ENCODE measurements at regions not wholly inside any gene's neighbourhood (a gene's known extent, or its start where the extent isn't known, plus 50 kb on each side); places are given as distances from the start of the nearest gene placed in this dataset.

GRCh38 chr4:179447308-179447707 is 2005.1 kb upstream of the AGA start:
- H3K9me3 ChIP-seq (ENCODE audit: control insufficient read depth, low read depth, low read length): no peaks in the 10 kb centered on the region
- H3K4me3 ChIP-seq (ENCODE audit: low read length): no peak overlapping the region
- no peaks in the 10 kb centered on the region for H3K27me3 ChIP-seq (ENCODE audit: control insufficient read depth, insufficient read depth, low read length)
- H3K27ac ChIP-seq (ENCODE audit: low read length): no peak overlapping the region
- no peaks in the 10 kb centered on the region for H3K36me3 ChIP-seq (ENCODE audit: control insufficient read depth, insufficient read depth, low read length)
- no peaks in the 10 kb centered on the region for H3K4me1 ChIP-seq (ENCODE audit: control insufficient read depth, insufficient read depth, low read length)
- no CpG with 5 or more reads among the region's 2 CpGs for WGBS (ENCODE audit: insufficient coverage, low lambda C conversion rate)
- DNase-seq: no peak

- Histone ChIP-seq H3K9me3 (ENCODE audit: control insufficient read depth, low read depth, low read length) (no peaks in the 10 kb centered on the region), H3K27ac (ENCODE audit: low read length) (no peak overlapping the region), H3K4me3 (ENCODE audit: low read length) (no peak overlapping the region), H3K4me1 (ENCODE audit: control insufficient read depth, insufficient read depth, low read length) (no peaks in the 10 kb centered on the region), H3K27me3 (ENCODE audit: control insufficient read depth, insufficient read depth, low read length) (no peaks in the 10 kb centered on the region), H3K36me3 (ENCODE audit: control insufficient read depth, insufficient read depth, low read length) (no peaks in the 10 kb centered on the region)
- DNase-seq: no peak
- 91% methylated on average over 3 of the region's 8 CpGs for WGBS (ENCODE audit: insufficient coverage, low lambda C conversion rate)
Observed at GRCh38 chr4:179465131-179465797, 2023.0 kb upstream of the AGA start.

- Histone ChIP-seq H3K4me1 (ENCODE audit: control insufficient read depth, insufficient read depth, low read length) (no peaks in the 10 kb centered on the region), H3K27me3 (ENCODE audit: control insufficient read depth, insufficient read depth, low read length) (no peaks in the 10 kb centered on the region), H3K36me3 (ENCODE audit: control insufficient read depth, insufficient read depth, low read length) (no peaks in the 10 kb centered on the region), H3K9me3 (ENCODE audit: control insufficient read depth, low read depth, low read length) (no peaks in the 10 kb centered on the region), H3K4me3 (ENCODE audit: low read length) (no peak overlapping the region), H3K27ac (ENCODE audit: low read length) (no peak overlapping the region)
- 40% methylated on average over 1 of the region's 1 CpG for WGBS (ENCODE audit: insufficient coverage, low lambda C conversion rate)
- DNase-seq: no peak
Observed at GRCh38 chr4:179467878-179468277, 2025.6 kb upstream of the AGA start.

GRCh38 chr4:179472164-179472563 is 2029.9 kb upstream of the AGA start:
- Histone ChIP-seq H3K36me3 (ENCODE audit: control insufficient read depth, insufficient read depth, low read length) (no peaks in the 10 kb centered on the region), H3K9me3 (ENCODE audit: control insufficient read depth, low read depth, low read length) (no peaks in the 10 kb centered on the region), H3K27ac (ENCODE audit: low read length) (no peak overlapping the region), H3K27me3 (ENCODE audit: control insufficient read depth, insufficient read depth, low read length) (no peaks in the 10 kb centered on the region), H3K4me1 (ENCODE audit: control insufficient read depth, insufficient read depth, low read length) (no peaks in the 10 kb centered on the region), H3K4me3 (ENCODE audit: low read length) (no peak overlapping the region)
- DNase-seq: no peak

- Histone ChIP-seq H3K27me3 (ENCODE audit: control insufficient read depth, insufficient read depth, low read length) (no peaks in the 10 kb centered on the region), H3K4me1 (ENCODE audit: control insufficient read depth, insufficient read depth, low read length) (no peaks in the 10 kb centered on the region), H3K9me3 (ENCODE audit: control insufficient read depth, low read depth, low read length) (no peaks in the 10 kb centered on the region), H3K27ac (ENCODE audit: low read length) (no peak overlapping the region), H3K4me3 (ENCODE audit: low read length) (no peak overlapping the region), H3K36me3 (ENCODE audit: control insufficient read depth, insufficient read depth, low read length) (no peaks in the 10 kb centered on the region)
- no peak for DNase-seq
Observed at GRCh38 chr4:179478608-179479007, 2036.4 kb upstream of the AGA start.

GRCh38 chr4:179485781-179486180 is 2043.5 kb upstream of the AGA start:
- Histone ChIP-seq H3K4me3 (ENCODE audit: low read length) (no peak overlapping the region), H3K4me1 (ENCODE audit: control insufficient read depth, insufficient read depth, low read length) (no peaks in the 10 kb centered on the region), H3K27ac (ENCODE audit: low read length) (no peak overlapping the region), H3K9me3 (ENCODE audit: control insufficient read depth, low read depth, low read length) (no peaks in the 10 kb centered on the region), H3K27me3 (ENCODE audit: control insufficient read depth, insufficient read depth, low read length) (no peaks in the 10 kb centered on the region), H3K36me3 (ENCODE audit: control insufficient read depth, insufficient read depth, low read length) (no peaks in the 10 kb centered on the region)
- DNase-seq: no peak
- no CpG with 5 or more reads among the region's 3 CpGs for WGBS (ENCODE audit: insufficient coverage, low lambda C conversion rate)

GRCh38 chr4:179486570-179487335 is 2044.5 kb upstream of the AGA start:
- Histone ChIP-seq H3K27me3 (ENCODE audit: control insufficient read depth, insufficient read depth, low read length) (no peaks in the 10 kb centered on the region), H3K4me1 (ENCODE audit: control insufficient read depth, insufficient read depth, low read length) (no peaks in the 10 kb centered on the region), H3K36me3 (ENCODE audit: control insufficient read depth, insufficient read depth, low read length) (no peaks in the 10 kb centered on the region), H3K4me3 (ENCODE audit: low read length) (no peak overlapping the region), H3K9me3 (ENCODE audit: control insufficient read depth, low read depth, low read length) (no peaks in the 10 kb centered on the region), H3K27ac (ENCODE audit: low read length) (no peak overlapping the region)
- WGBS (ENCODE audit: insufficient coverage, low lambda C conversion rate): no CpG with 5 or more reads among the region's 6 CpGs
- DNase-seq: no peak

GRCh38 chr4:179492260-179493080 is 2050.2 kb upstream of the AGA start:
- WGBS (ENCODE audit: insufficient coverage, low lambda C conversion rate): no CpG with 5 or more reads among the region's 3 CpGs
- no peaks in the 10 kb centered on the region for H3K9me3 ChIP-seq (ENCODE audit: control insufficient read depth, low read depth, low read length)
- no peaks in the 10 kb centered on the region for H3K4me1 ChIP-seq (ENCODE audit: control insufficient read depth, insufficient read depth, low read length)
- H3K36me3 ChIP-seq (ENCODE audit: control insufficient read depth, insufficient read depth, low read length): no peaks in the 10 kb centered on the region
- no peaks in the 10 kb centered on the region for H3K27me3 ChIP-seq (ENCODE audit: control insufficient read depth, insufficient read depth, low read length)
- no peak overlapping the region for H3K4me3 ChIP-seq (ENCODE audit: low read length)
- no peak overlapping the region for H3K27ac ChIP-seq (ENCODE audit: low read length)
- DNase-seq: no peak

GRCh38 chr4:179503976-179504375 is 2061.7 kb upstream of the AGA start:
- H3K27ac ChIP-seq (ENCODE audit: low read length): no peak overlapping the region
- no peaks in the 10 kb centered on the region for H3K4me1 ChIP-seq (ENCODE audit: control insufficient read depth, insufficient read depth, low read length)
- DNase-seq: no peak
- no peaks in the 10 kb centered on the region for H3K27me3 ChIP-seq (ENCODE audit: control insufficient read depth, insufficient read depth, low read length)
- no peaks in the 10 kb centered on the region for H3K36me3 ChIP-seq (ENCODE audit: control insufficient read depth, insufficient read depth, low read length)
- 80% methylated on average over 1 of the region's 1 CpG for WGBS (ENCODE audit: insufficient coverage, low lambda C conversion rate)
- H3K9me3 ChIP-seq (ENCODE audit: control insufficient read depth, low read depth, low read length): no peaks in the 10 kb centered on the region
- no peak overlapping the region for H3K4me3 ChIP-seq (ENCODE audit: low read length)

- H3K9me3 ChIP-seq (ENCODE audit: control insufficient read depth, low read depth, low read length): no peaks in the 10 kb centered on the region
- DNase-seq: no peak
- H3K4me1 ChIP-seq (ENCODE audit: control insufficient read depth, insufficient read depth, low read length): no peaks in the 10 kb centered on the region
- no peak overlapping the region for H3K4me3 ChIP-seq (ENCODE audit: low read length)
- H3K27ac ChIP-seq (ENCODE audit: low read length): no peak overlapping the region
- H3K36me3 ChIP-seq (ENCODE audit: control insufficient read depth, insufficient read depth, low read length): no peaks in the 10 kb centered on the region
- H3K27me3 ChIP-seq (ENCODE audit: control insufficient read depth, insufficient read depth, low read length): no peaks in the 10 kb centered on the region
- WGBS (ENCODE audit: insufficient coverage, low lambda C conversion rate): no CpG with 5 or more reads among the region's 1 CpG
Observed at GRCh38 chr4:179509489-179509888, 2067.3 kb upstream of the AGA start.
